HG02840 (cell line): ENCODE measurements at regions not wholly inside any gene's neighbourhood (a gene's known extent, or its start where the extent isn't known, plus 50 kb on each side); places are given as distances from the start of the nearest gene placed in this dataset.
"Not testable (repeated sequence)": the region's sequence is repeated elsewhere in the genome, so short reads cannot be mapped to it uniquely, and the experiment has no call there.

ENCODE experiments used
- ATAC-seq: cut with Tn5 transposase; IDR thresholded peaks from one replicate; pipeline ENCODE4 v1.9.1; 2021; ENCODE audit warnings: mild to moderate bottlenecking, moderate library complexity, moderate number of reproducible peaks; ENCODE audit not compliant: unreplicated experiment, low FRiP score

DNA sequence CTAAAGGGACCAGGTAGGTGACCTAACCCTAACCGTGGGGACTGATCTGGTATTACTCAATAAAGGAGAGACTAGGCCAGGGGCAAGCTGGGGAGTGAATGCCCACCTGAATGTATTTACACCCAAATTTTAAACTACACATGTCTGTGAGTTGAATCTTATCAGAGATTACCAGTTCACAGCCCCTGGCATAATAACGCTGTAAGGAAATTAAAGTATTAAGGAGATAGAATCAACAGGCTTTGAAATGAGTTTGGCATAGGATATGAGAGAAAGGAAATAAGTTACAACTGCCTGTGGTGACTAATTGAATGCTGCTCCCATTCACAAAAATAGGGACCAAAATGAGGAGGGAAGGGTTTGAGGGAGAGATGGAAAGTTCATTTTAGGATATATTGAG is 593.3 kb downstream of the CSNK1G3 start:
- ATAC-seq = no peak

DNA sequence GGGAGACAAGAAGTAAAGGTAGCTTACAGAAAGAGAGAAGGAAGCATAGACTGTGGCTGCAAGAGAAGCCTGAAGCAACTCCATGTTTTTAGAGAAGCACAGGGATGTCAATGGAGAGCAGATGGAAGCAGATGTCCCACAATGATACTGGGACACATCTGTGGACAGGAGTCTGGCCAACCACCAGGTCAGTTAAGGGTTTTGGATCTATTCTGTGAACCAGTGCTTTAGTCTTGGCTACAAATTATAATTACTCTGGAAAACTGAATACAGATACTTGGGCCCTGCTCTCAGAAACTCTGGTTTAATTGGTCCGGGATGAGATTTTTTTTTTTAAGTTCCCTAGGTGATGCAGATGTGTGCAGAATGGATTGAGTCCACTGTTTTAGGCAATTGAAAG is 592.8 kb downstream of the CSNK1G3 start:
- no peak for ATAC-seq

DNA sequence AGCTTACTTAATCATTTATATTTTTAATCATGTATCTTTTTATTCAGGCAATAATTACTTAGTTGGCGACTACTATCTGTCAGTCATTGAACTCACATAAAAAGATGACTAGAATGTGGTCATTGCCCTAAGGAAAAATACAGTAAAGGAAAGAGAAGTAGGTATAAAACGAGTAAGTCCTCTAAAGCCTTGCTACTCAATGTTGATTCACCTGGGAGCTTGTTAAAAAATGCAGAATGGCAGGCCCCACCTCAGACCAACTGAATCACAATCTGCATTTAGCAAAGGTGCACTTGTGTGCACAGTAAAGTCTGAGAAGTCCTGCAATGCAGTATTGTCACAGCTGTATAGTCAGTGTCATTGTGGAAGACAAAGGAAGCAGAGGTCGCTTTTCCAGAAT is 592.4 kb downstream of the CSNK1G3 start:
- no peak for ATAC-seq

- no peak for ATAC-seq
Observed at GRCh38 chr5:124103671-124104070, 591.7 kb downstream of the CSNK1G3 start.

GRCh38 chr5:124103056-124103455 is 591.1 kb downstream of the CSNK1G3 start:
- not testable (repeated sequence) for ATAC-seq

DNA sequence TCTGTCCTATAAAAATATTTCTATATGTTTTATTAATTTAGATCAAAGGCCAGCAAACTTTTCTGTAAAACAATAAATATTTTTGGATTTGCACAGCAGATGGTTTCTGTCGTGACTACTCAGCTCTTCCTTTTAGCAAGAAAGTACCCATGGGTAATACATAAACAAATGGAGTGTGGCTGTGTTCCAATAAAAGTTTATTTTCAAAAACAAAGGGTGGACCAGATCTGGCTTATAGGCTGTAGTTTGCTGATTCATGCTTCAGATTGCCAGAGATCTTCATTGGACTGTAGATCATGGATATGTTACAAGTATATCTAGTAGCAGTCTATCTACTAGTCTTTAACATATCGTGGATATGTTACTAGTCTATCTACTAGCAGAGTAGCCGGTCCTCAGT is 590.5 kb downstream of the CSNK1G3 start:
- ATAC-seq = no peak

- no peak for ATAC-seq
Observed at GRCh38 chr5:124093658-124094057, 581.7 kb downstream of the CSNK1G3 start.

GRCh38 chr5:124090115-124090514 is 578.1 kb downstream of the CSNK1G3 start:
- ATAC-seq = no peak

DNA sequence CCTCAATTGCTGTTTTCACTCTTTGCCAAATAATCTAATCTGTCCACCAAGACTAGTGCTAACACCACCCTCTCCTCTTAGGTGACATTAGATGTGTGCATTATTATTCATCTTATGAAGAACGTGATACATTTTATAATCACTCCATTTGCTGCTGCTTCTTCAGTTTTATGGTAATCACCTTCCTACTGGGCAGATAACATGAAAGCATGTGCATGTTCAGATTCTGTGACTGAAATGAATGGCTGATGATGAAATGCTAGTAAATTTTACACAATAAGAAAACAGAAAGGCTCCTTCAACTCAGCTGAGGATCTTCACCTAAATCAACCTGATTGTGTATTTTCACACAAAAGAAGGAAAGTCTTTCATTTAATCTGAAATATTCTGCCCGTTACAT is 577.6 kb downstream of the CSNK1G3 start:
- ATAC-seq = no peak

GRCh38 chr5:124088289-124089032 is 576.5 kb downstream of the CSNK1G3 start:
- no peak for ATAC-seq

GRCh38 chr5:124087752-124088151 is 575.8 kb downstream of the CSNK1G3 start:
- ATAC-seq = no peak

DNA sequence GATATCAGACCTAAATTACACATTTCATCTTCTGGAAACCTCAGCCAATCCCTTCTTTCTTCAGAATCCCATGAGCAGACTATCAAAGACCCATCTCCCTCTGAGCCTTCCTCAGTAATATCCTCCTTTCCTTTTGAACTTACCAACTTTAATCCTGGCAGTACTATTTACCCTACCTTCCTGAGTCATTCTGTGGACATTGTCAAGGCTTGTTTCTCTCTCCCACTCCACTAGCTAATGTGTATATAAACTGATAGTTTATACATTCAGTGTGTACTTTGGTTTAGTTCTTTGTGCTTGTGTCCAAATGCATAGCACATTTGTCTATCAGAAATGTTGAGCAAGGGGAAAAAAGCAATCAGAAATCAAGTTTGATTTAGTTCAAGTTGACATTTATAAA is 568.3 kb downstream of the CSNK1G3 start:
- no peak for ATAC-seq

GRCh38 chr5:124079062-124079461 is 567.1 kb downstream of the CSNK1G3 start:
- ATAC-seq = no peak

- no peak for ATAC-seq
Observed at GRCh38 chr5:124074500-124074899, 562.5 kb downstream of the CSNK1G3 start.

- no peak for ATAC-seq
Observed at GRCh38 chr5:124072570-124072969, 560.6 kb downstream of the CSNK1G3 start.

GRCh38 chr5:124071039-124071438 is 559.1 kb downstream of the CSNK1G3 start:
- ATAC-seq = no peak

DNA sequence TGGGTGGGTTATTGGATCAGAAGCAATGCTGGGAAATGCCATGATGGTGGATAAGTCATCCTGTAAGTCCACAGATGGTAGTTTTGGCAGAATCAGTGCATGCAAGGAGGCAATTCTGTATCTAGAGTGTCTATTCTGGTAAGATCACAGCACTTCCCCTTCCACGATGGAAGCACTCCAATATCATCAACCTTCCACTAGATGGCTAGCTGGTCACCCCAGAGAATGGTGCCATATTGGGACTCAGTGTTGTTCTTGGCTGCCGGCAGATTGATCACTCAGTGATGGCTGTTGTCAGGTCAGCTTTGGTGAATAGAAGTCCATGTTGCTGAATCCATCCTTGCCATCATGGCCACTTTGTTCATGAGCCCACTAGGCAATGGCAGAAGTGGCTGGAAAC is 553.5 kb downstream of the CSNK1G3 start:
- ATAC-seq = no peak

DNA sequence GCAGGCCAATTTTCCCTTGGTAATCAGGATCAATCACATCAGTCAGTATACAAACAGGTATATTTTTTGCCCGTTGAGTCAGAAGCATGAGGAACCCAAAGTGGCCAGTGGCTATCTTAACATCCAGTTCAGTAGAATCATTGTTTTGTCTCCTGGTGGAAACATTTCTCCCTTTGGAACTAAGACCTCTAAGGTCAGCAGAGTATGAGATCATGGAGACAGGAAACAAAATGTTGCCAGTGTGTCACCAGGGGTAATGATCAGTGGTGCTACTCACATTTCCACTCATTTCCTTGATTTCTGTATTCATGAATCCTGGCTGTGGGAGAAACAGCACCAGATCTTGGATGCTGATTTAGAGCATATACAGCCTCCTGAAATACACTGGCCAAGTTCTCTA is 553.0 kb downstream of the CSNK1G3 start:
- ATAC-seq = no peak

GRCh38 chr5:124061663-124062062 is 549.7 kb downstream of the CSNK1G3 start:
- ATAC-seq = no peak

- ATAC-seq = no peak
Observed at GRCh38 chr5:124061068-124061430, 549.1 kb downstream of the CSNK1G3 start.

DNA sequence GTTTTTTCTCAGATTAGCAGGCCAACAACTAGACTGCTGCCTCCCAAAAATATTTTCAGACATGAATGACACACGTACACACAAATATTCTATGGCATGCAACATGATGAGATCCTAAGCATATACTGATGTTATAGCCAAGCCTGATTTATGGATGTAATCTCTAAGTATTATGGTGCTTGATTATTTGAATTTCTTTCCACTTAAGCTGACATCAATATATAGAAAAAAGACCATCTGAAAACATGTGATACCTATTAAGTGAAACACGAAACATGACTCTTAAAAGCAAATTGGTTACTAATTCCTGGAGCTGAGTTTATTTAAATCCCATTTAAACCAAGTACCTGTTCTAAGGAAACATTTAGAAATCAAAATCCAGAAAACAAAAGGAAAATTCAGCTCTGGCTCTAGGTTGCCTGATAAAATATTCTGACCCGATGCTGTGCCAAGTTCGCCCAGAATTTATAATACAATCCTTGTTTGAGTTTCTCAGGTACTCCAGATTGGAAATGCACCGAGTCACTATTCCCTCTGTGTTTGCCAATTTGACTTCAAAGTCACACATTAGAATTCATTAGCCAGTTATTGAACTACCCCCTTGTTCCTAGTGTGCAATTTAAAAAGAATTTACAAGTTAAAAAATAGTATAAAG is 548.6 kb downstream of the CSNK1G3 start:
- no peak for ATAC-seq

DNA sequence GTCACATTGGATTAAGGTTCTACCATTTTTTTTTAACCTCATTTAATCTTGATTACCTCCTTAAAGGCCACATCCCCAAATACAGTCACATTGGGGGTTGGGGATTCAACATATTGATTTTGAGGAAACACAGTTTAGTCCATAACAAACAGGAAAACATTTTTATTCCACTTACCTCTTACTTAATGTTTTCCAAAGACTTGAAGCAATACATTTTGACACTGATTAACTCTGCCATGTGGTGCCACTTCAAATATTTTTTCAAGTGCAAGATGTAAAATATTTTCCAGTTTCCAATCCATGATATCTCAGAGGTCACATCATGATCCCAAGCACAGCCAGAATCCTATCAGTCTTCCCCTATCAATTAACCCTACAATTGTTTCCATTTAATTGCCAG is 548.0 kb downstream of the CSNK1G3 start:
- no peak for ATAC-seq
